OCI-LY7 (cell line): ENCODE measurements at regions not wholly inside any gene's neighbourhood (a gene's known extent, or its start where the extent isn't known, plus 50 kb on each side); places are given as distances from the start of the nearest gene placed in this dataset.

Experiments used
- BruUV-seq: library from RNA; stranded (reverse); fragments of 400-500 nt; replicated peaks from 2 replicates; lab custom pipeline; 2021; lab: Mats Ljungman, UMichigan
- CTCF ChIA-PET: fragments of 300-600 bp; sonication (Branson Sonifier 250); formaldehyde crosslinking; loops from one replicate; lab custom pipeline; 2022; ENCODE audit warnings: antibody characterized with exemption; ENCODE audit not compliant: unreplicated experiment; lab: Charles Lee
- POLR2A ChIA-PET: fragments of 300-600 bp; sonication (Branson Sonifier 250); formaldehyde crosslinking; loops from one replicate; lab custom pipeline; 2022; ENCODE audit warnings: antibody characterized with exemption; lab: Charles Lee
- DNase-seq: peaks from one replicate; pipeline ENCODE4 v3.0.0-alpha.2; 2015; ENCODE audit warnings: low spot score
- H2AFZ ChIP-seq: fragments of 200-600 bp; sonication (generic), shearing (Covaris generic); 2 replicates; pipeline ENCODE4 v1.6.1; 2014; ENCODE audit warnings: mild to moderate bottlenecking, antibody characterized with exemption, low read length, moderate library complexity
- H3K27ac ChIP-seq: fragments of 200-600 bp; sonication (generic); 2 replicates; pipeline ENCODE4 v1.5.1; 2014; ENCODE audit warnings: mixed run types, low read depth, mild to moderate bottlenecking, moderate library complexity, low read length, inconsistent platforms; ENCODE audit not compliant: poor library complexity, severe bottlenecking
- H3K36me3 ChIP-seq: fragments of 200-600 bp; sonication (generic); 2 replicates; pipeline ENCODE4 v1.6.1; 2014; ENCODE audit warnings: mild to moderate bottlenecking, antibody characterized with exemption, low read length, moderate library complexity, mixed read lengths; ENCODE audit not compliant: insufficient read depth
- H3K4me1 ChIP-seq: fragments of 200-600 bp; sonication (generic); 2 replicates; pipeline ENCODE4 v1.5.1; 2014; ENCODE audit warnings: mild to moderate bottlenecking, low read length; ENCODE audit not compliant: insufficient read depth, poor library complexity, severe bottlenecking
- H3K4me2 ChIP-seq: fragments of 200-600 bp; sonication (generic); 2 replicates; pipeline ENCODE4 v1.6.1; 2014; ENCODE audit warnings: mild to moderate bottlenecking, low read length
- H3K4me3 ChIP-seq: fragments of 200-600 bp; sonication (generic); 2 replicates; pipeline ENCODE4 v1.5.1; 2014; ENCODE audit warnings: mild to moderate bottlenecking, low read depth, low read length; ENCODE audit not compliant: poor library complexity, severe bottlenecking
- H3K79me2 ChIP-seq: fragments of 200-600 bp; sonication (generic); 2 replicates; pipeline ENCODE4 v1.6.1; 2016; ENCODE audit warnings: low read depth, mild to moderate bottlenecking, low read length, moderate library complexity, mixed read lengths; ENCODE audit not compliant: insufficient read depth
- H3K9me2 ChIP-seq: fragments of 200-600 bp; sonication (generic); 2 replicates; pipeline ENCODE4 v1.6.1; 2016; ENCODE audit warnings: mild to moderate bottlenecking, low read length, mixed read lengths; ENCODE audit not compliant: insufficient read depth
- H3K9me3 ChIP-seq: fragments of 200-600 bp; sonication (generic); 2 replicates; pipeline ENCODE4 v1.6.1; 2014; ENCODE audit warnings: mild to moderate bottlenecking, mixed run types, low read length, mixed read lengths
- H4K20me1 ChIP-seq: fragments of 200-600 bp; sonication (generic); 2 replicates; pipeline ENCODE4 v1.6.1; 2014; ENCODE audit warnings: mild to moderate bottlenecking, antibody characterized with exemption, low read length, moderate library complexity, mixed read lengths; ENCODE audit not compliant: insufficient read depth
- EZH2phosphoT487 ChIP-seq: fragments of 200-600 bp; sonication (generic); IDR thresholded peaks from 2 replicates; pipeline ENCODE4 v1.6.1; 2018; ENCODE audit warnings: low read depth, borderline replicate concordance, mild to moderate bottlenecking, mixed run types, antibody characterized with exemption, low read length, moderate library complexity, mixed read lengths
- intact Hi-C: fragments of 100-400 bp; cut with micrococcal nuclease; formaldehyde crosslinking; loops from one replicate; pipeline ENCODE4 v1.10.0; 2022; ENCODE audit not compliant: unreplicated experiment
- TF ChIP-seq, protein P1 (sequence below): fragments of 200-600 bp; sonication (generic); conservative IDR thresholded peaks from 2 replicates; pipeline ENCODE4 v1.5.1; 2014; ENCODE audit warnings: mild to moderate bottlenecking, antibody characterized with exemption, low read length, moderate library complexity, mixed read lengths

DNA sequence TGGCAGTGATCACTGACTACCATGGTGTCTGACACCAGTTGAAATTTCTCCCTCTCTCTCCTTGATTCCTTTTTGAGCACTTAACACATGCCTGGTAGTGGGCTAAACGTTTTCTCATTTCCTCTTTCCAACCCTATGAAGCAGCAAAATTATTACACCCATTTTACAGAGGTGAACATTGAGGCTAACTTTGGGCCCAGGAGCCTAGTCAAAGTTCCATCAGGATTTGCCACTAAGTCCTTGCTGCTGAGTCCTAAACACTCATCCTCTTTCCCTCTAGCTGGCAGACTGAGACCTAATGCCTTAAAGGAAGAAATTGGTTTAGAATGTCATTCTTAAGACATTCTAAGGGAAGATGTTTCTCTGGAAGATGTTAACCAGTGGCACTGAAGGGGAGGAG, 74.7 kb upstream of the IRX3 start:
- CTCF ChIA-PET, result no interaction called here
- intact Hi-C loops, result no loop called here
- Histone ChIP-seq H3K4me2 (no peak overlapping the region), H3K36me3 (no peaks in the 10 kb centered on the region), H3K9me3 (no peaks in the 10 kb centered on the region), H3K79me2 (no peaks in the 10 kb centered on the region), H3K27ac (no peak overlapping the region), H3K4me1 (no peaks in the 10 kb centered on the region), H3K4me3 (no peak overlapping the region), H2AFZ (no peak overlapping the region), H3K9me2 (no peaks in the 10 kb centered on the region), H4K20me1 (no peaks in the 10 kb centered on the region)
- no peak for TF ChIP-seq EZH2phosphoT487
- TF ChIP-seq, protein P1, sequence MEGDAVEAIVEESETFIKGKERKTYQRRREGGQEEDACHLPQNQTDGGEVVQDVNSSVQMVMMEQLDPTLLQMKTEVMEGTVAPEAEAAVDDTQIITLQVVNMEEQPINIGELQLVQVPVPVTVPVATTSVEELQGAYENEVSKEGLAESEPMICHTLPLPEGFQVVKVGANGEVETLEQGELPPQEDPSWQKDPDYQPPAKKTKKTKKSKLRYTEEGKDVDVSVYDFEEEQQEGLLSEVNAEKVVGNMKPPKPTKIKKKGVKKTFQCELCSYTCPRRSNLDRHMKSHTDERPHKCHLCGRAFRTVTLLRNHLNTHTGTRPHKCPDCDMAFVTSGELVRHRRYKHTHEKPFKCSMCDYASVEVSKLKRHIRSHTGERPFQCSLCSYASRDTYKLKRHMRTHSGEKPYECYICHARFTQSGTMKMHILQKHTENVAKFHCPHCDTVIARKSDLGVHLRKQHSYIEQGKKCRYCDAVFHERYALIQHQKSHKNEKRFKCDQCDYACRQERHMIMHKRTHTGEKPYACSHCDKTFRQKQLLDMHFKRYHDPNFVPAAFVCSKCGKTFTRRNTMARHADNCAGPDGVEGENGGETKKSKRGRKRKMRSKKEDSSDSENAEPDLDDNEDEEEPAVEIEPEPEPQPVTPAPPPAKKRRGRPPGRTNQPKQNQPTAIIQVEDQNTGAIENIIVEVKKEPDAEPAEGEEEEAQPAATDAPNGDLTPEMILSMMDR, result no peak
- POLR2A ChIA-PET, result interaction anchor here (0.6 kb wide), 2 partner anchors 207 to 373 kb away, joined by 3 read pairs; no protein-coding TSS in a partner anchor
- no TSS peak for BruUV-seq
- no peak for DNase-seq

GRCh38 chr16:54360681-54361080, 74.1 kb upstream of the IRX3 start:
- POLR2A ChIA-PET, result interaction anchor here (0.6 kb wide), 1 partner anchor 372 kb away, joined by 3 read pairs; no protein-coding TSS in a partner anchor
- BruUV-seq, result no TSS peak

DNA sequence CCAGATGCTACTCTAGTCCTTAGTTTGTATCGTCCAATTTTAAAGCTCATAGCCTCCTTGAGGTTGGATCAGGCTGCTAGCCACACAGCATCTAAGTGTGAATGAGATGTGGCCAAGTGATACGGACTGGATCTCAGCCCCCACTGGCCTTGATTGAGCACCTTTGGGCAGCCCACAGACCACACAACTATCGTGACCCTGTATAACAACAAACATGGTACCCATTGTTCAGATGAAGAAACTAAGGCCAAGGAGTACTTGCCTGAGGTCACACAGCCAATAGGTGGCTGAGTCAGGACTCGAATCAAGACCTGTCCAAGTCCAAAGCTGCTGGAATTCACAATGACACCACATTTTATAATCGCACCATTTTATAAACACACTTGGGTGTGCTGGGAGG, 73.0 kb upstream of the IRX3 start:
- no peak for DNase-seq
- no peaks in the 10 kb centered on the region for H3K4me1 ChIP-seq
- no peak for TF ChIP-seq EZH2phosphoT487
- TF ChIP-seq, protein P1, result no peak
- ChIA-PET CTCF (interaction anchor here (0.5 kb wide), 1 partner anchor 260 kb away, joined by 3 read pairs; no protein-coding TSS in a partner anchor), POLR2A (interaction anchor here (0.5 kb wide), 1 partner anchor 855 kb away, joined by 3 read pairs; no protein-coding TSS in a partner anchor)
- H3K36me3 ChIP-seq, result no peaks in the 10 kb centered on the region
- H3K9me2 ChIP-seq, result no peaks in the 10 kb centered on the region
- H4K20me1 ChIP-seq, result no peaks in the 10 kb centered on the region
- H3K79me2 ChIP-seq, result no peaks in the 10 kb centered on the region
- H3K27ac ChIP-seq, result no peak overlapping the region
- BruUV-seq, result no TSS peak
- H2AFZ ChIP-seq, result no peak overlapping the region
- no peak overlapping the region for H3K4me2 ChIP-seq
- H3K4me3 ChIP-seq, result no peak overlapping the region
- H3K9me3 ChIP-seq, result no peaks in the 10 kb centered on the region
- intact Hi-C loops, result no loop called here

More at GRCh38 chr16:54360681-54361080, 74.1 kb upstream of the IRX3 start:
- intact Hi-C loops, result no loop called here
- no peaks in the 10 kb centered on the region for H3K9me2 ChIP-seq
- no peak overlapping the region for H3K27ac ChIP-seq
- no peak for TF ChIP-seq EZH2phosphoT487
- TF ChIP-seq, protein P1, result no peak
- H3K4me2 ChIP-seq, result no peak overlapping the region
- no peak for DNase-seq
- H3K4me1 ChIP-seq, result no peaks in the 10 kb centered on the region
- H2AFZ ChIP-seq, result no peak overlapping the region
- no peak overlapping the region for H3K4me3 ChIP-seq
- no peaks in the 10 kb centered on the region for H3K36me3 ChIP-seq
- no peaks in the 10 kb centered on the region for H3K79me2 ChIP-seq
- CTCF ChIA-PET, result no interaction called here
- no peaks in the 10 kb centered on the region for H3K9me3 ChIP-seq
- no peaks in the 10 kb centered on the region for H4K20me1 ChIP-seq
